ENCODE measurements at regions not wholly inside any gene's neighbourhood (a gene's known extent, or its start where the extent isn't known, plus 50 kb on each side); places are given as distances from the start of the nearest gene placed in this dataset.
"Not testable (repeated sequence)": the region's sequence is repeated elsewhere in the genome, so short reads cannot be mapped to it uniquely, and the experiment has no call there.

- Mint-ChIP-seq H3K27me3 (ENCODE audit: unreplicated experiment) (no peaks in the 10 kb centered on the region), H3K4me3 (ENCODE audit: unreplicated experiment) (no peak overlapping the region), H3K9me3 (ENCODE audit: unreplicated experiment) (no peaks in the 10 kb centered on the region), H3K4me1 (ENCODE audit: unreplicated experiment) (no peaks in the 10 kb centered on the region), H3K36me3 (ENCODE audit: low read depth, unreplicated experiment) (no peaks in the 10 kb centered on the region), H3K27ac (ENCODE audit: unreplicated experiment) (no peak overlapping the region)
- peak; percentile 17 for DNase-seq (ENCODE audit: low spot score)
- TF ChIP-seq CTCF (IDR thresholded peaks at IDR 0.05; ENCODE audit: unreplicated experiment): no peak
Observed at GRCh38 chr2:16382451-16382850, 283.2 kb downstream of the CYRIA start.

- Mint-ChIP-seq H3K4me3 (ENCODE audit: unreplicated experiment) (no peak overlapping the region), H3K9me3 (ENCODE audit: unreplicated experiment) (no peaks in the 10 kb centered on the region), H3K27ac (ENCODE audit: unreplicated experiment) (no peak overlapping the region), H3K27me3 (ENCODE audit: unreplicated experiment) (no peaks in the 10 kb centered on the region), H3K36me3 (ENCODE audit: low read depth, unreplicated experiment) (no peaks in the 10 kb centered on the region), H3K4me1 (ENCODE audit: unreplicated experiment) (no peaks in the 10 kb centered on the region)
- no peak for TF ChIP-seq CTCF (IDR thresholded peaks at IDR 0.05; ENCODE audit: unreplicated experiment)
- DNase-seq (ENCODE audit: low spot score): no peak
Observed at GRCh38 chr2:16381511-16381910, 284.1 kb downstream of the CYRIA start.

GRCh38 chr2:16379901-16380300, 285.7 kb downstream of the CYRIA start:
- H3K27me3 Mint-ChIP-seq (ENCODE audit: unreplicated experiment); H3K27ac Mint-ChIP-seq (ENCODE audit: unreplicated experiment); H3K4me3 Mint-ChIP-seq (ENCODE audit: unreplicated experiment); H3K36me3 Mint-ChIP-seq (ENCODE audit: low read depth, unreplicated experiment); H3K9me3 Mint-ChIP-seq (ENCODE audit: unreplicated experiment); DNase-seq (ENCODE audit: low spot score); H3K4me1 Mint-ChIP-seq (ENCODE audit: unreplicated experiment): not testable (repeated sequence)

- H3K9me3 Mint-ChIP-seq (ENCODE audit: unreplicated experiment); H3K27me3 Mint-ChIP-seq (ENCODE audit: unreplicated experiment); DNase-seq (ENCODE audit: low spot score); H3K4me1 Mint-ChIP-seq (ENCODE audit: unreplicated experiment); H3K4me3 Mint-ChIP-seq (ENCODE audit: unreplicated experiment); H3K36me3 Mint-ChIP-seq (ENCODE audit: low read depth, unreplicated experiment); H3K27ac Mint-ChIP-seq (ENCODE audit: unreplicated experiment): not testable (repeated sequence)
Observed at GRCh38 chr2:16379061-16379460, 286.6 kb downstream of the CYRIA start.

- no peak for DNase-seq (ENCODE audit: low spot score)
- no peaks in the 10 kb centered on the region for H3K4me1 Mint-ChIP-seq (ENCODE audit: unreplicated experiment)
- H3K4me3 Mint-ChIP-seq (ENCODE audit: unreplicated experiment): no peak overlapping the region
- H3K27me3 Mint-ChIP-seq (ENCODE audit: unreplicated experiment): no peaks in the 10 kb centered on the region
- no peak for TF ChIP-seq CTCF (IDR thresholded peaks at IDR 0.05; ENCODE audit: unreplicated experiment)
- no peaks in the 10 kb centered on the region for H3K36me3 Mint-ChIP-seq (ENCODE audit: low read depth, unreplicated experiment)
- no peaks in the 10 kb centered on the region for H3K9me3 Mint-ChIP-seq (ENCODE audit: unreplicated experiment)
- H3K27ac Mint-ChIP-seq (ENCODE audit: unreplicated experiment): no peak overlapping the region
Observed at GRCh38 chr2:16378031-16378430, 287.6 kb downstream of the CYRIA start.

GRCh38 chr2:16375981-16376380, 289.7 kb downstream of the CYRIA start:
- Mint-ChIP-seq H3K9me3 (ENCODE audit: unreplicated experiment) (no peaks in the 10 kb centered on the region), H3K4me1 (ENCODE audit: unreplicated experiment) (no peaks in the 10 kb centered on the region), H3K27ac (ENCODE audit: unreplicated experiment) (no peak overlapping the region), H3K36me3 (ENCODE audit: low read depth, unreplicated experiment) (no peaks in the 10 kb centered on the region), H3K4me3 (ENCODE audit: unreplicated experiment) (no peak overlapping the region), H3K27me3 (ENCODE audit: unreplicated experiment) (no peaks in the 10 kb centered on the region)
- no peak for TF ChIP-seq CTCF (IDR thresholded peaks at IDR 0.05; ENCODE audit: unreplicated experiment)
- DNase-seq (ENCODE audit: low spot score): no peak

Measured in endothelial cell (in vitro differentiated cells).